ENCODE measurements at regions not wholly inside any gene's neighbourhood (a gene's known extent, or its start where the extent isn't known, plus 50 kb on each side); places are given as distances from the start of the nearest gene placed in this dataset.
"Not testable (repeated sequence)": the region's sequence is repeated elsewhere in the genome, so short reads cannot be mapped to it uniquely, and the experiment has no call there.

- TF ChIP-seq, protein P1, sequence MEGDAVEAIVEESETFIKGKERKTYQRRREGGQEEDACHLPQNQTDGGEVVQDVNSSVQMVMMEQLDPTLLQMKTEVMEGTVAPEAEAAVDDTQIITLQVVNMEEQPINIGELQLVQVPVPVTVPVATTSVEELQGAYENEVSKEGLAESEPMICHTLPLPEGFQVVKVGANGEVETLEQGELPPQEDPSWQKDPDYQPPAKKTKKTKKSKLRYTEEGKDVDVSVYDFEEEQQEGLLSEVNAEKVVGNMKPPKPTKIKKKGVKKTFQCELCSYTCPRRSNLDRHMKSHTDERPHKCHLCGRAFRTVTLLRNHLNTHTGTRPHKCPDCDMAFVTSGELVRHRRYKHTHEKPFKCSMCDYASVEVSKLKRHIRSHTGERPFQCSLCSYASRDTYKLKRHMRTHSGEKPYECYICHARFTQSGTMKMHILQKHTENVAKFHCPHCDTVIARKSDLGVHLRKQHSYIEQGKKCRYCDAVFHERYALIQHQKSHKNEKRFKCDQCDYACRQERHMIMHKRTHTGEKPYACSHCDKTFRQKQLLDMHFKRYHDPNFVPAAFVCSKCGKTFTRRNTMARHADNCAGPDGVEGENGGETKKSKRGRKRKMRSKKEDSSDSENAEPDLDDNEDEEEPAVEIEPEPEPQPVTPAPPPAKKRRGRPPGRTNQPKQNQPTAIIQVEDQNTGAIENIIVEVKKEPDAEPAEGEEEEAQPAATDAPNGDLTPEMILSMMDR (IDR thresholded peaks at IDR 0.05 in 2 of 3, conservative IDR thresholded peaks at IDR 0.05 in 1 of 3; ENCODE audit: borderline replicate concordance in 1 of 3, insufficient read depth in 1 of 3, low read depth in 2 of 3, low read length in 2 of 3) = not testable (repeated sequence)
- TF ChIP-seq FOSL1 (IDR thresholded peaks at IDR 0.05; ENCODE audit: low read depth); SIN3A (IDR thresholded peaks at IDR 0.05; ENCODE audit: low read depth); POLR2AphosphoS5 (IDR thresholded peaks at IDR 0.05; ENCODE audit: low read depth, low read length); YY1 (IDR thresholded peaks at IDR 0.05; ENCODE audit: extremely low read depth, insufficient replicate concordance, low read depth, low read length); EGR1 (IDR thresholded peaks at IDR 0.05; ENCODE audit: low read depth); MAX (IDR thresholded peaks at IDR 0.05): not testable (repeated sequence)
Observed at GRCh38 chr2:234248213-234248710, 197.8 kb downstream of the SPP2 start.

All from HCT116 (cell line).